GM18873 (cell line): ENCODE measurements at regions not wholly inside any gene's neighbourhood (a gene's known extent, or its start where the extent isn't known, plus 50 kb on each side); places are given as distances from the start of the nearest gene placed in this dataset.

ENCODE experiments used
- ATAC-seq: cut with Tn5 transposase; IDR thresholded peaks from one replicate; pipeline ENCODE4 v1.9.1; 2021; ENCODE audit warnings: mild to moderate bottlenecking, moderate library complexity, moderate number of reproducible peaks; ENCODE audit not compliant: unreplicated experiment, low FRiP score

DNA sequence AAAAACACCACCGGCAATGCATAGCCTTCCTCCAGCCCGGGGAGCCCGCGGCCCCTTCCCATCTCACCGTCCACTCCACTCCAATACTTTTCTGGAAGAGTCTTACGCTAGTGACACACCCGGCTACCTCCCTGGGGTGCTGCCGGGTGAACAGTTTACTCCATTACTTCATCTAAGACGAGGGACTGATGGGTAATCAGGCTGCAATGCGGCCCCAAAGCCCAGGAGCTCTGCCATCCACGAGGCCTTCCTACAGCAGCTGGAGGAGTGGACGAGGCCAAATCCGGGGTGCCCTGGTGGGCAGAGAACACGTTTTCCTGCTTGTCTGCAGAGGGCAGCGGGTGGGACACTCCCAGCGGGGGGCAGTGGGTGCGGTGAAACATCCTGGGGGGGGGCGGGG, 356.2 kb upstream of the SHH start:
- no peak for ATAC-seq

DNA sequence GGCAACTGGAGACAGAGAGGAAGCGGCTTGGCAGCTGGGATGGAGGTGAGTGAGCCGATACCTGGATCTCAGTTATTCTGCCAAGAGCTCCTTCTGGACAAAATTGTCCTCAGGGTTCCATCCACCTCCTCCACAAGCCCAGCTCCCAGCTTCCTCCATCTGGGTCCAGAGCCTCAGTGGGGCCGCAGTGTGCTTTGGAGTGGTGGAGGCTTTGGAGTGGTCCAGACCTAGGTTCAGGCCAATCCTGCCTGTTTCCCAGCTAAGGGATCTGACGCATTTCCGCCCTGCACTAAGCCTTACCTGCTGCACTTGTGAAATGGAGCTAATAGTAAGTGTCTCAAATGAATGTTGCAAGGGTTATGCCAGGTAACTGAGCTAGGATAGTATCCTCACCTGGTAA, 355.7 kb upstream of the SHH start:
- ATAC-seq: no peak

DNA sequence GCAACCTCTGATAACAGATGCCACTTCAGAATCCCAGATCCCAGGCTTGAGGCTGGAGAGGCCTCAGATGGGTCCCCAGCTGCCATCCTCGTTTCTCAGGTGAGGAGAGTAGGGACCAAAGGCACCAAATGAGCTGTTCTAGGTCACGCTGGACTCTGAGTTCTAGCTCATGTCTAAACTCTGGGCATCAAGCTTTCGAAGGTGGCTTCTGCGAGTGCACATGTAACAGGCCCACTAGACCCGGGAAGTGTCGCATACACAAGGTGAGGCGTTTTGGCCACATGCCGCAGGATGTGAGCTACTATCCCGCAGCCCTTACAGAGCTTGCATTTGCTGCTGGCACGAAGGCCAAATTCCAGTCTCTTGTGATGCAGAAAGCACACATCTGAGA, 355.1 kb upstream of the SHH start:
- no peak for ATAC-seq

DNA sequence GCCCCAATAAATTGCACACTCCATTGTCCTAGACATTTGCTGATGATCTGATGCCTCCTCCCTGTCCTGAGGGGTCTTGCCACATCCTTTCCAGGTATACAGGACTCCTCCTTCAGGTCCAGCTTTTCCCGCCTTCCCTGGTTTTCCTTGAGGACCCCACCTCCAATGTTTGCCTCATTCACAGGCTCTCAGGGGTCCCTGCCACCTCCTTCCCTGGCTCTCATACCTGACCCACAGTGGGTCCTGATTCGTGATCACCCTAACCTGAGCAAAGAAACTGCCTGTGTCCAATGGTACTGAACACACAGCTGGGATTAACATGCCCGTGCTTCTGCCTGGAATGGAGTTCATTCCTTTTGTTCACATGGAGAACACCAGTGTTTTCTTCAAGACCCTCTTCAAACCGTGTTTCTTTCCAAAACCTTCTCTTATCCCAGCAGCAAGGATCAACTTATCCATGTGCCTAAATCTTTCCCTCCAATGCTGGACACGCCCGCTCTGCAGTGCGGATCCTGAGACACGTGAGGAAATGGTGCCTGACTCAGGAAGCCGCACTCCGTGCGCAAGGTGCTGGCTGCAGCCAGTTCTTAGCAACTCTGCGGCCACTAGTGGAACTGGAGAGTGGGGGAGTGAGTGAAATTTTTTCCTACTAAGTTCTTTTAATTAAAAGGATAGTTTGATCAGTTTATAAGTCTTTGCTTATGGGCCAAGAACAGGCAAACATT, 354.6 kb upstream of the SHH start:
- ATAC-seq: no peak

DNA sequence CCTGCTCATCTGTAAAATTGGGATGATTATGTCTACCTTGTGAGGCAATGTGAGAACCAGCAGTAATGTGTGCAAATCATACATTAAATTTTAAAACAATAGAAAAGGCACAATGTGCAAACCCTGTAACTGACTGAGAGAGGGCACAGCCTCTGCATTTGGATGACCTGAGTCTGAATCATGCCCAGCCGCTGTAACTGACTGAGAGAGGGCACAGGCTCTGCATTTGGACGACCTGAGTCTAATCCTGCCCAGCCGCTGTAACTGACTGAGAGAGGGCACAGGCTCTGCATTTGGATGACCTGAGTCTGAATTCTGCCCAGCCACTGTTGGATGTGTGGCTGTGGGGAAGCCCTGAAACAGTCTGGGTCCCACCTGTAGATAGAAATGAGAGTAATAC, 351.5 kb upstream of the SHH start:
- ATAC-seq: no peak

DNA sequence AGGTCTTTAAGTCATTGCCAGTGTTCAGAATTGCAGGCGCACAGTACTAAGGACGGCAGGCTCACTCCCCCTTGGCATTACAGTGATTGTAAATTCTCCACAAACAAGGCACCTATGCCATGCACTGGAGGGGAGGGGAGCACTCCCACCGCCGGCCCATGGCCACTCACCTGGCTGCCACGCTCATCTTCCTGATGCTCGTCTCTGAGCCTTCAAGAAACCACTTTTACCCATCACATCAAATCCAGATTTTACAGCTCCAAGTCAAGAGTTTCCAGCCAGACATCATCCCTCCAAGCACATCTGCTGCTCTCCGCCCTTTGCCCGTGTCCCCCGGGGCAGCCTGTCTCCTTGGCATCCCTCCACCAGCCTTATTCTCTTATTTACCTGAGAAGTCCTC, 350.2 kb upstream of the SHH start:
- no peak for ATAC-seq

DNA sequence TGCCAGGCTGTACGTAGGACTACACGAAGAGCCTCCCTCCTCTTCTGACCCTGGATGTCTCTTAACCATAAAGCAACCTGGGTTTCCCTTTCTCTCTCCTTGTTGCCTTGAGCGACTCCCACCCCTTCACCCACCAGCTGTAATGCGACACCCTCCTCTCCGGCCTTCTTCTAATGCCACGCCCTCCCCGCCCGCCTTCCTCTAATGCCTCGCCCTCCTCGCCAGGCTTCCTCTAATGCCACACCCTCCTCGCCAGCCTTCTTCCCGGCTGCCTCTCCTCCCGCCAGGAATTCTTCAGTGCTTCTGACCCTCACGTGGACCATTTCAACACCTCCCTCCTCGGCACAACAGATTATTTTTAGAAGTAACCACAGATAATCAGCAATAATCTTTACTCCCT, 348.5 kb upstream of the SHH start:
- ATAC-seq: no peak

DNA sequence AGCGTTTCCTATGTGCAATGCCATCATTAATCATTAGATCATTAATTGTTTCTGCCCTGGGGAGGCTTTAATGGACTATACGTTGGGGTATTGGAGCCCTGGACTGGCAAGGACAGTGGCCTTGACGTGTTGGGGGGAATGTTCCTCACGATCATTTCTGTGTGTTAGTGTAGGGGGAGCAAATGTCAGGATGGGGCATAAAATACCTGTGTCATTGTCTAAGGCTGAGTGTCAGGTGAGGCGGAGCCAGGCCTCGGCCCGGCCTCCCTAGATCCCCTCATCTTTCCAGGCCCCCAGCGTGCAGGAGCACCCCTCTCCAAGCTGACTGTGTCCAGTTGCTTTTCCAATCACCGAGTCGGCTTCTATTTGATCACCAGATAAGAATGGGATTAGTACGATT, 346.4 kb upstream of the SHH start:
- ATAC-seq: no peak

DNA sequence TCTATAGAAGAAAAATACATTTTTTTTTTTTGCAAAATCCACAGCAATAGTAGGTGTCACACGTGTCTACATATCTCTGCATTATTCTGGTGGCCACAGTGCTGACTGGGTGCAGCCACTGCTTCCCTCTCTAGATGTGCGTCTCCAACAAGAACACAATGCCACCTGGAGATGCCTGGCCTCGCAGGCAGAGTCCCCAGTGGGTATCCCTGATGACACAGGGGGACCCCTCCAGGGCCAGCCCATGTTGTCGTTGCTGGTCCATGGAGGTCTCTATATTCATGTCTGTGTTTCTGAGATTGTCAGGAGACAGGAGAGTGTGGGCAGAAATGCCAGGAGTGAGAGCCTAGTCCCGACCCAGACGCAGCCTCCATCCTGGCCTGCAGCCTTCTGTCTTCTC, 345.9 kb upstream of the SHH start:
- ATAC-seq: no peak

DNA sequence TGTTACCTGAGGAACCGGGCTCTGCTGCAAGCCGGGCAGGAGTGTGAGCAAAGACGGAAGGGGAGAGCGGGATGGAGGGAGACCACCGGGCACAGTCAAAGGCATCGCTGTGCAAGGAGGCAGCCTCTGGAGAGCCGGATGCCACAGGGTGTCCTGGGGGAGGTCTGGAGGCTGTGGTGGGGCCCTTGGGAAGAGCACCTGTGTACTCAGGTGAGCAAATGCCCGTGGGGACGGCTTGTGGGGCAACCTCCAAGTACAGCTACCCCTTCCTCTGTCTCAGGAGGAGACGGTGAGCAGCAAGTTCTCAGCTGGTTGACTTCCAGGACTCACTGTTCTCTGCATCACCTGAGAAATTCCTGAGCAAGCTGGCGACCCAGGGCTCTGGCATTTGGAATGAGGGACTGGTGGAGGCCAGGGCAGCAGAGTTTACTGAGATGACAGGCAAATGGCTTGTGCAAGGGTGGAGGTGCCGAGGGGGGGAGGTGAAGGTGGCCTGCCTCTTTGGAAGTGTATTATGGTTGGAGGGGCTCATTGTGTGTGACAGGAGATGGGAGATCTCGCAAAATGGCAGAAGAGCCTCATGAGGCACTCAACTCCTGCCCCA, 345.2 kb upstream of the SHH start:
- no peak for ATAC-seq

DNA sequence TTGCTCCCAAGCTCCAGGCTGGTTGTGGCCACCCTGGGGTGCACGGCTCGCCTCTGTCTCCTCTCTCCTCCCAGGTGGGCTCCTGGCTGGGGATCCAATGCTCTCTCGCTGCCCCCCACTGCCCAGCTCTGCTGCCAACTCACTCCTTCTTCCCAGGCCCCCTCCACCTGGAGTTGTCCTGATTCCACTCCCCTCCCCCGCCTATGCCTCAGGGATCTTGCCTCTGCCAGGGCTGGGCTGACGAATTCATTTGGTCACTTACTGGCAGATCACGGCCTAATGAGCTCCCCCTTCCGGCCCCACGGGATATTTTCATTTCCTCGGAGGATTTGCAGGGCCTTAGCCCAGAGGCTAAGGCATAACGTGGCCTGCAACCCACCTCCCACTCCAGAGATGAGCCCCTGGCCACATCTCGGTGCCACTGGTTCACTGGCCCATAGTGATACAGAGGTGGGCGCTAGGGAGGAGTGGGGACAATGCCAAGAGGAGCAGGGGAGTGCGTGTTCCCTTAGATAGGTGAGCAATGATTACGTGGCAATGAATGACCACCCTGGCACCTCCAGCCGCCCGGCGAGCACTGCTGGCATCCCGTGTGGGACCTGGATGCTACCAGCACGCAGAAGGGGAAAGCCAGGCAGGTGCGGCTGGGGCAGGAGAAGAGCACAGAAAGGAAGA, 344.6 kb upstream of the SHH start:
- ATAC-seq: no peak

DNA sequence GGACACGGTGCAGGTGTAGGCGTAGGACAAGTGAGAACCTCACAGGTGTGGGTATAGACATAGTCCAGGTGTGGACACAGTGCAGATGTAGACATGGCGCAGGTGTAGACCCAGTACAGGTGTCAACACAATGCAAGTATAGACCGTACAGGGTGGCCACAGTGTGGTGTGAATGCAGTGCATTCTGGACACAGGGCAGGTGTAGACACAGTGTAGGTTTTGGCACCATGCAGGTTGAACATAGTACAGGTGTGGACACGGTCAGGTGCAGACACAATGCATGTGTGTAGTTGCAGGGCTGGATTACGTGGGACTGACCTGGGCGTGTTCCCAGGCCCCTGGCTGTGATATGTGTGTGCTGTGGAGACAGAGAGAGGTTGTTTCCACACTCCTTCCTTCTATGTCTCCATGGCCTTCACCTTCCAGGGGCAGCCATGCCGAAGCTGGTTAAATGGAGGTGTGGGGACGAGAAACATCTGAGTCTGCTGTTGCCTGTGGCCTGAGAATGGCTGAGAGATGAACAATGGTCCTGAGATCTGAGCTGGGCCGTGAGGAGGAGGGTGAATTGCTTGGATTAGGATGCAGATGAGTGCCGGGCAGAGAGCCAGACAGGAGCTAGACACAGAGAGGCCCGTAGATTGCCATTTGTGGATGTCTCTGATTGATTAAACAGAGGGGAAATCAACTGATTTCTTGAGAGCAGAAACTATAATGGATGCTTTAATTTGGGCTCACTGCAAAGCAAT, 343.9 kb upstream of the SHH start:
- no peak for ATAC-seq

DNA sequence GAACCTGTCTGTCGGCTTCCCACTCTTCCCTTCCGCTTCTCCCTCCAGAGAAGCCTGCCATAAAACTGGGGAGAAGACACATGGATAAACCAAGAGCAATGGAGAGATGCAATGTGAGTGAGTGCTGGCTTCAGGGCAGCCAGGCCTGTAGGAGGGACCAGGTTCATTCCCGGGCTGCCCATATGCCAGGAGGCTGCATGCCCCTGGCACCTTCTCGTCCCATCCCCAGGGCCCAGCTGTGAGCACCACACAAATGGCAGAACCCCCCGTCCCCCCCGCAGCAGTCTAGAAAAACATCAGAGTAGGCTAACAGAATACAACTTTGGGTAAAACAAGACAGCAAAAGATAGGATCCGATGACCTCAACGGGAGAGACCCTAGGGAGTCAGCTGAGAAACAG, 341.3 kb upstream of the SHH start:
- no peak for ATAC-seq

DNA sequence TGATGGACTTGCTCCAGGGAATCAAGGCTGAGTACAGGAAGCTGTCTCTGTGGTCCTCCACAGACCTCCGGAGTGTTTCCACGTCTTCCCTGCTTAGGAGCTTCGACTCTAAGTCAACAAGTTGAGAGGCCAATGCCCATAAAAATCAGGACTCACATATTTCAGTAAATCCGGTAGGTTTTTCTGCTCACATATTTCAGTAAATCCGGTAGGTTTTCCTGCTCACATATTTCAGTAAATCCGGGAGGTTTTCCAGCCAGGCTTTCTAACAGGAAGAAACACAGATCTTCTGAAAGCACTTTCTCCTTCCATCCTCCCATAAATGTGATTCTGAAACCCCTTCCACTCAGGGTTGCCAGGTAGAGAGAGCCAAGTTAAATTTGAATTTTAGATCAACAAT, 340.1 kb upstream of the SHH start:
- ATAC-seq: no peak

DNA sequence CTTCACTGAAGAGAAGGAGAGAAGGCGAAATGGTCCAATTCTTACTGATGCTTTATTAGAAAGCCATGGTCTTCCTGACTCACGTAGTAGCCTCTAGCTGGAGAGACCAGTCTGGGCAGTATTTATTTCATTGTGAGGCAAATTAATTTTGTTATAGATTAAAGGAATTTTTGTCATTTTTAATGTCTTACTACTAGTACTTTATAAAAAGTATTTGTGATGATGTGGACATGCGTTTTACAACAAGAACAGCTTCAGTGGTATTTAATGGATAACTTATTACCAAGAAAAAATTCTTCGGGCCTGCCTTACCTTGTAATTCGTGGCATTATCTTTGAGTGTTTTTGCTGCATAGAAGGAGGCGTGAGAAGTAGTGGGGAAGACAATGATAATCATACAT, 339.4 kb upstream of the SHH start:
- no peak for ATAC-seq

DNA sequence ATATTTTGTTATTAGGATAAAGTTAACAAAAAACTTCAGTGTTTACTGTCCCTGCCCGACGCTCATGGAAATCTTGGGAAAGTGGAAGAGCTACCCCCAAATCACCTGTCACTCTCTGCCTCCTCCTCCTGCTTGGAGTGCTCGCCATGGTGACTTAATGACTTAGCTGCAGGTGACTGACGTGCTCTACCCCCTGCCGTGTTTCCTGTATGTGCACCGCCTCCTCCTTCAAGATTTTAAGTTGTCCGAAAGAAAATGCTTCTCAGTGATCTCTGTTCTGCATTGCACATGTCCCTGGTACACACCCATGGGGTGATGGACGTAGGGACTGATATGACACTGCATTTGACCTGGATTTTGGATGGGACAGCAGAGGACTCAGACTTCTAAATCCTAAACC, 338.8 kb upstream of the SHH start:
- ATAC-seq: no peak

DNA sequence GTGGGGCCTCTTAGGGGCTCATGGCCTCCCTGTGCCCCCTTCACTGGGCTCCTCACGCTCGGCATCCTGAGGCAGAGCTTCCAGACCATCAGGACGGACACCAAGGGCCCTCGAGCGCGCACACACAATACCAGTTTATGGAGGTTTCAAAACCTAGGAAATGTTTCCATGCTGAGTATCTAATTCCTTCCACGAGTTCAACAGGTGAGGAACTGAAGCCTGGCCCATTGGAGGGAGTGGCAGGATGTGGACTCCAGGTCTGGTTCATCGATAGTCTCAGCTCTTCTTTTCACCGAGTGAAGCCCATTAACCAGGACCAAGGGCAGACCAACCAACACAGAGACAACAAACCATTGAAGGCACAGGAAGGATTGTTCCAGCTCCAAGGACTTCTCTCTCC, 336.7 kb upstream of the SHH start:
- ATAC-seq: no peak

DNA sequence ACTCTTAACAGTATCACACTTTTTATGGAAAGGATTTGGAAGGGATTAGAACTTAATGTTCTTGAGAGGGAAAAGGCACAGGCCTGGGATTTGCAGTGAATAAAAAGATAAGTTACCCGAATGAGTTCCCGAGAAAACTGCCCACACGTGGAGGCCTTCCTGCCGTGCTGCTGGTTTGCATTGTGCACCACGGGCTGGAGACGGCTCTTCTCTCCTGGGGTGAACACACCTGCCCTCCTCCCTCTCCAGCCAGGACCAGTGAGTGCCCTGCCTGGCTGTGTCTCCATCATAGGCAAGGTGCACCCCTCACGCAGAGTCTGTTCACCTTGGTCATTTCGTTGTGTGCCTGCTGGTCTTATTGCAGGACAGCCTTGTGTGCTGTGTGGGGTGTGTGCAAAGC, 336.3 kb upstream of the SHH start:
- no peak for ATAC-seq

DNA sequence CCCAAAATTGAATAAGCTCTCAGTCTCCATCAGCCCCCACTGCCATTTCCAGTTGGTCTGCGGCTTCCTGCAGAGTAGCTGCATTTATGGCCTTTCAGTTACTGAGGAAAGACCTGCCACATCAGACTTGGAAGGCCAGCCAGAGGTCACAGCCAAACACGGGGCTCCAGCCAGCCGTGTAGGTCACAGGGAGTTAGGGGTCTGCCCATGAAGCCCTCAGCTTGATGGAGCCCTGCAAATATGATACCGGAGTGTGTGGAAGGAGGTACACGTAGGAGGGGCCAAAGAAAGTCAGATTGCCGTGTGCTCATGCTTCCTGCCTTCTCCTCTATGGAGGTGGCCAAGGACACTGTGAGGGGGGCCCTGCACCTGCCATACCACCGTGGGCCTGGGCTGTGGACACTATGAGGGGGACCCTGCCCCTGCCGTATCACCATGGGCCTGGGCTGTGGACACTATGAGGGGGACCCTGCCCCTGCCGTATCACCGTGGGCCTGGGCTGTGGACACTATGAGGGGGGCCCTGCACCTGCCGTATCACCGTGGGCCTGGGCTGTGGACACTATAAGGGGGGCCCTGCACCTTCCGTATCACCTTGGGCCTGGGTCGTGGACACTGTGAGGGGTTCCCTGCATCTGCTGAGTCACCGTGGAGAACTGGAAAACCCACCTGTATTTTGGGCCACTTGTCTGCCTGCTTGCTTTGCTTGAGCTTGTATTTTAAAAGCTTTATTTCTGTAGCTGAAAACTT, 335.7 kb upstream of the SHH start:
- ATAC-seq: no peak

DNA sequence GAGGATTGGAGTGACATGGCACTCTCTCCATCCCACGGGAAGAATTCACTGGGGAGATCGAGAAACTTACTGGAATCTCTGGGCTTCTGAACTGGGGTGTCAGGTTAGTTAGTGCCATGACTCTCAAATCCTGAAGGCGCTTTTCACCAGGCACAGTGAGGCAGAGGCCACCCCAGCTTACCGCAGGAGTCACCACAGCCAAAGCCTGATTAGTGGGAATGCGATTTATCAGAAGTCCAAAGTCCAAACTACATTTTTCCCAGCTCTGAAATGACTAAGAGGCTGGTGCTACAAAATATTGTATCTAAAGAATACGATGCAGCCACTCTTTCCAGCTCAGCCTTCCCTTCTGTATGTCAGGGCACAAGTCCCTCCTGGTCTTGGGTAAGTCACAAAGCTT, 334.8 kb upstream of the SHH start:
- no peak for ATAC-seq

DNA sequence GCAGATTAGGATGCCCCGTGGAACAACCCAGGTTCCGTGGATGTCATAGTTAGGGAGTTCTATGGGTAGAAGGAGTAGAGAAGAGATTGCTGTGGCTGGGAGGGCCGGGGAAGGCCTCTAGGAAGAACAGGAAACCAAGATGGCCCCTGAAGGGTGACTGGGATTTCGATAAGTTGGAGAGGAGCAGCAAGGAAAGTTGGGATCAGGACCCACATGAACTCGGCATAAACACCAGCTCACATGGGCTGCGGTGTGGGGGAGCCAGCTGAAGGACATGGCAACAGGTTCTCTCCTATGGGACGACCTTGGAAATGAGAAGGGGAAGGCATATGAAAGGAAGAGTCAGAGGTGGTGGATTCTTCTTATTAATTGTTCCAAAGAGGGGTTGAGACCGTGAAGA, 333.7 kb upstream of the SHH start:
- ATAC-seq: no peak
